ENCODE measurements at regions not wholly inside any gene's neighbourhood (a gene's known extent, or its start where the extent isn't known, plus 50 kb on each side); places are given as distances from the start of the nearest gene placed in this dataset.

DNA sequence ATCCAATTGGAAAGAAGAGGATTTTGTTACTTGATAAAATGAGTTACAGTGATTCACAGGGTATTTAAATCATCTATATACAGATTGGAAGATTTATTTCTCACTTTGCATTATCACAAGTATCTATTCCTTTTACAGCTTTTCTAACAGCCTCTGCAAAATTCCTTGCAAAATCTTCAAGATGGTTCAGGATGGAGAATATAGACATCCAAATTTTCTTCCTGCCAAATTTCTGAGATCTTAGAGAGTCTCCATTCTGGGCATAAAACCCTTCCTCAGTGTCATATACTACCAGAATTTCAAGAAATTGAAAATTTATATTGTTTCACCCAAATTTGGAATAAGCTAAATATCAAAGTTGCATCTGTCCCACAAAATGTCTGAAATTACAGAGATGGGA, 259.1 kb upstream of the FAM174A start:
- Mint-ChIP-seq H3K9me3 (ENCODE audit: insufficient read depth) (peaks cover 2% of the 10 kb centered on the region), H3K27me3 (no peaks in the 10 kb centered on the region), H3K4me1 (no peaks in the 10 kb centered on the region), H3K27ac (no peak overlapping the region), H3K4me3 (no peak overlapping the region)
- Histone ChIP-seq H3K27ac (ENCODE audit: low read length in 2 of 2) (no peak overlapping the region), H3K79me2 (ENCODE audit: control insufficient read depth, insufficient read depth, low read length) (no peaks in the 10 kb centered on the region), H3K4me1 (ENCODE audit: control insufficient read depth in 2 of 2, insufficient read depth in 2 of 2, low read length in 2 of 2) (no peaks in the 10 kb centered on the region), H3K9ac (ENCODE audit: low read length) (no peak overlapping the region), H2AFZ (ENCODE audit: insufficient read depth, low read depth, low read length, poor library complexity, severe bottlenecking) (no peak overlapping the region), H3K27me3 (replicated peaks in 1 of 4; ENCODE audit: control extremely low read depth in 1 of 4, control insufficient read depth in 3 of 4, insufficient read depth in 4 of 4, low read length in 3 of 4) (no peaks in the 10 kb centered on the region), H4K20me1 (ENCODE audit: control insufficient read depth, insufficient read depth, low read length, poor library complexity, severe bottlenecking) (no peaks in the 10 kb centered on the region), H3K4me3 (ENCODE audit: control extremely low read depth in 1 of 5, extremely low read depth in 1 of 5, insufficient read depth in 1 of 5, low read depth in 2 of 5, low read length in 4 of 5) (no peak overlapping the region), H3K4me2 (replicated peaks; ENCODE audit: low read depth, low read length, poor library complexity, severe bottlenecking) (no peak overlapping the region), H3K9me3 (ENCODE audit: control extremely low read depth in 1 of 3, control insufficient read depth in 2 of 3, insufficient read depth in 1 of 3, low read length in 2 of 3) (peaks cover 0 to 3% (median 0%) of the 10 kb centered on the region in 3 donors), H3K36me3 (replicated peaks in 1 of 2; ENCODE audit: control extremely low read depth in 1 of 2, control insufficient read depth in 1 of 2, extremely low read depth in 1 of 2, insufficient read depth in 2 of 2, low read length in 1 of 2) (no peaks in the 10 kb centered on the region)
- no peak for DNase-seq
- TF ChIP-seq, protein P1, sequence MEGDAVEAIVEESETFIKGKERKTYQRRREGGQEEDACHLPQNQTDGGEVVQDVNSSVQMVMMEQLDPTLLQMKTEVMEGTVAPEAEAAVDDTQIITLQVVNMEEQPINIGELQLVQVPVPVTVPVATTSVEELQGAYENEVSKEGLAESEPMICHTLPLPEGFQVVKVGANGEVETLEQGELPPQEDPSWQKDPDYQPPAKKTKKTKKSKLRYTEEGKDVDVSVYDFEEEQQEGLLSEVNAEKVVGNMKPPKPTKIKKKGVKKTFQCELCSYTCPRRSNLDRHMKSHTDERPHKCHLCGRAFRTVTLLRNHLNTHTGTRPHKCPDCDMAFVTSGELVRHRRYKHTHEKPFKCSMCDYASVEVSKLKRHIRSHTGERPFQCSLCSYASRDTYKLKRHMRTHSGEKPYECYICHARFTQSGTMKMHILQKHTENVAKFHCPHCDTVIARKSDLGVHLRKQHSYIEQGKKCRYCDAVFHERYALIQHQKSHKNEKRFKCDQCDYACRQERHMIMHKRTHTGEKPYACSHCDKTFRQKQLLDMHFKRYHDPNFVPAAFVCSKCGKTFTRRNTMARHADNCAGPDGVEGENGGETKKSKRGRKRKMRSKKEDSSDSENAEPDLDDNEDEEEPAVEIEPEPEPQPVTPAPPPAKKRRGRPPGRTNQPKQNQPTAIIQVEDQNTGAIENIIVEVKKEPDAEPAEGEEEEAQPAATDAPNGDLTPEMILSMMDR (IDR thresholded peaks at IDR 0.05) = no peak
- no peak for TF ChIP-seq EZH2 (IDR thresholded peaks at IDR 0.05; ENCODE audit: borderline replicate concordance, insufficient read depth, low read depth, low read length, poor library complexity, severe bottlenecking)
- intact Hi-C loops (cut with micrococcal nuclease) = no loop called here
- no peak for ATAC-seq (ENCODE audit: low read depth)
- ChIA-PET POLR2A (no interaction called here), CTCF (no interaction called here)

DNA sequence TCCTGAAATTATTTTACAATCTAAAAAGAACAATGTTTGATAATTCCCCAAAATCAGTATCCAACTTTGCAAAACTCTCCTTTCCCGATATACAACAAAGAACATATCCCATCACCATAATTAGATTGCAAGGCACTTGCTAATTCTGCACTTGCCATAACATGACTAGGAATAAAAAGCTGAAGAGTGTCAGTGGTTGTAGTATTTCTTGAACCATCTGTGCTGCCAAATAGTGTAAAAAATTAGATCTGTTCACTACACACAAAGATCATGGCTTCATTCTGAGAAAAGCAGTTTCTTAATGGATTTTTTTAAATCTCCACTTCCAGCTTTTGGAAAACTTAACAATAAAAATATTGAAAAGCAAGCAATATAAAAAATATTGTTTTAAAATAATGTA, 259.5 kb upstream of the FAM174A start:
- ATAC-seq (ENCODE audit: low read depth) (no peak), DNase-seq (no peak)
- ChIA-PET CTCF (no interaction called here), POLR2A (no interaction called here)
- no CpG with 5 or more reads among the region's 1 CpG for WGBS (ENCODE audit: insufficient coverage)
- H3K36me3 ChIP-seq (replicated peaks in 1 of 2; ENCODE audit: control extremely low read depth in 1 of 2, control insufficient read depth in 1 of 2, extremely low read depth in 1 of 2, insufficient read depth in 2 of 2, low read length in 1 of 2) = no peaks in the 10 kb centered on the region
- no peaks in the 10 kb centered on the region for H3K4me1 ChIP-seq (ENCODE audit: control insufficient read depth in 2 of 2, insufficient read depth in 2 of 2, low read length in 2 of 2)
- Mint-ChIP-seq H3K27me3 (peaks cover 2% of the 10 kb centered on the region), H3K9me3 (ENCODE audit: insufficient read depth) (peaks cover 2% of the 10 kb centered on the region), H3K4me3 (no peak overlapping the region), H3K4me1 (no peaks in the 10 kb centered on the region), H3K27ac (no peak overlapping the region)
- H3K4me3 ChIP-seq (ENCODE audit: control extremely low read depth in 1 of 5, extremely low read depth in 1 of 5, insufficient read depth in 1 of 5, low read depth in 2 of 5, low read length in 4 of 5) = no peak overlapping the region
- H3K27ac ChIP-seq (ENCODE audit: low read length in 2 of 2) = no peak overlapping the region
- H3K79me2 ChIP-seq (ENCODE audit: control insufficient read depth, insufficient read depth, low read length) = no peaks in the 10 kb centered on the region
- H3K4me2 ChIP-seq (replicated peaks; ENCODE audit: low read depth, low read length, poor library complexity, severe bottlenecking) = no peak overlapping the region
- H3K9ac ChIP-seq (ENCODE audit: low read length) = no peak overlapping the region
- H2AFZ ChIP-seq (ENCODE audit: insufficient read depth, low read depth, low read length, poor library complexity, severe bottlenecking) = no peak overlapping the region
- intact Hi-C loops (cut with micrococcal nuclease) = no loop called here
- H3K9me3 ChIP-seq (ENCODE audit: control extremely low read depth in 1 of 3, control insufficient read depth in 2 of 3, insufficient read depth in 1 of 3, low read length in 2 of 3) = peaks cover 0 to 3% (median 0%) of the 10 kb centered on the region in 3 donors
- H3K27me3 ChIP-seq (replicated peaks in 1 of 4; ENCODE audit: control extremely low read depth in 1 of 4, control insufficient read depth in 3 of 4, insufficient read depth in 4 of 4, low read length in 3 of 4) = no peaks in the 10 kb centered on the region
- no peaks in the 10 kb centered on the region for H4K20me1 ChIP-seq (ENCODE audit: control insufficient read depth, insufficient read depth, low read length, poor library complexity, severe bottlenecking)
- TF ChIP-seq, protein P1 (IDR thresholded peaks at IDR 0.05) = no peak
- TF ChIP-seq EZH2 (IDR thresholded peaks at IDR 0.05; ENCODE audit: borderline replicate concordance, insufficient read depth, low read depth, low read length, poor library complexity, severe bottlenecking) = no peak

All from B cell (primary cell).